ENCODE measurements at regions not wholly inside any gene's neighbourhood (a gene's known extent, or its start where the extent isn't known, plus 50 kb on each side); places are given as distances from the start of the nearest gene placed in this dataset.
"Not testable (repeated sequence)": the region's sequence is repeated elsewhere in the genome, so short reads cannot be mapped to it uniquely, and the experiment has no call there.

DNA sequence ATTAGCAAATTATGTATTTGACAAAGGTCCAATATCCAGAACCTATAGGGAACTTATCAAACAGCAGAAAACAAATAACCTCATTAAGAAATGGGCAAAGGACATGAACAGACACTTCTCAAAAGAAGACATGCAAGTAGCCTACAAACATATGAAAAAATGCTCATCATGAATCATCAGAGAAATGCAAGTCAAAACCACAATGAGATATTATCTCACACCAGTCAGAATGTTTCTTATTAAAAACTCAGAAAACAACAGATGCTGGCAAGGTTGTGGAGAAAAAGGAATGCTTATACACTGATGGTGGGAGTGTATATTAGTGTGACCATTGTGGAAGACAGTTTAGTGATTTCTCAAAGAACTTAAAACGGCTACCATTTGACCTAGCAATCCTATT is 116.1 kb upstream of the CRBN start:
- TF ChIP-seq CTCF (IDR thresholded peaks at IDR 0.05): no peak
- TF ChIP-seq POLR2A (IDR thresholded peaks at IDR 0.05): no peak
- intact Hi-C loops (cut with DNase I; ENCODE audit: low total_unique reads): no loop called here
- no peaks in the 10 kb centered on the region for H3K4me1 ChIP-seq

GRCh38 chr3:3291756-3292283 is 112.3 kb upstream of the CRBN start:
- intact Hi-C loops (cut with DNase I; ENCODE audit: low total_unique reads); H3K9me3 ChIP-seq; H3K27ac ChIP-seq; DNase-seq; H3K36me3 ChIP-seq; H3K27me3 ChIP-seq; H3K4me1 ChIP-seq; H3K4me3 ChIP-seq: not testable (repeated sequence)

More for the DNA sequence above, 116.1 kb upstream of the CRBN start:
- no peak for DNase-seq
- H3K27ac ChIP-seq: no peak overlapping the region
- no peaks in the 10 kb centered on the region for H3K27me3 ChIP-seq
- H3K36me3 ChIP-seq: no peaks in the 10 kb centered on the region
- no peak overlapping the region for H3K4me3 ChIP-seq
- H3K9me3 ChIP-seq: peaks cover 0 to 2% of the 10 kb centered on the region in 2 donors

DNA sequence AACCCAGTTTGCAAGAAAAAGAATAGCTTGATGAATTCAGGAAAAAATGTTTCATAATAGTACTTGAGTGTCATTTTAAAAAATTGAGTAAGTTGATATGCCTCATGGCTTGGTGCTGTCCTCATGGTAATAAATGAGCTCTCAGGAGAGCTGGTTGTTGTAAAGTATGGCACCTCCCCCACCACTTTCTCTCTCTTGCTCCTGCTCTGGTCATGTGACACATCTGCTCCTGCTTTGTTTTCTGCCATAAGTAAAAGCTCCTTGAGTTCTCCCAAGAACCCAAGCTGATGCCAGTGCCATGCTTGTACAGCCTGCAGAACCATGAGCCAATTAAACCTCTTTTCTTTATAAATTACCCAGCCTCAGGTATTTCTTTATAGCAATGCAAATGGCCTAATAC is 108.8 kb upstream of the CRBN start:
- no peaks in the 10 kb centered on the region for H3K27me3 ChIP-seq
- TF ChIP-seq CTCF (IDR thresholded peaks at IDR 0.05): no peak
- TF ChIP-seq POLR2A (IDR thresholded peaks at IDR 0.05): no peak
- no peak overlapping the region for H3K4me3 ChIP-seq
- no peaks in the 10 kb centered on the region for H3K36me3 ChIP-seq
- H3K9me3 ChIP-seq: no peaks in the 10 kb centered on the region
- no peak overlapping the region for H3K27ac ChIP-seq
- DNase-seq: no peak
- intact Hi-C loops (cut with DNase I; ENCODE audit: low total_unique reads): no loop called here
- no peaks in the 10 kb centered on the region for H3K4me1 ChIP-seq

DNA sequence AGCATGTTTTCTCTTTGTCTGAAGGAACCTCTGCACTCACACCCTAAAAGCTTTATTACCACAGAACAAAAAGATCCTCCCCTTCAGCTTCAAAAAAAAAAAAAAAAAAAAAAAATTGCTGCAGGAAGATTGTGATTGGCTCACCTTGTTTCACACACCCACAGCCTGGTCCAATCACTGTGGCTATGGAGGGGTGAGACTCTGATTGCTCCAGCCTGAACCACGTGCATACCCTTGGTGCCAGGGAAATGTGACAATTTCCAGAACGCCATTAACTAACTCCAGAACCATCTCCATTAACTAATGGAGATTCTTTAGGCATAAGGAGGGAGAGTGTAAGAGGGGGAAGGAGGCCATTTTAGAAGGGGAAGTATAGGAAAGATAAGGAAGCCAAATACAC is 106.5 kb upstream of the CRBN start:
- TF ChIP-seq CTCF (IDR thresholded peaks at IDR 0.05): no peak
- TF ChIP-seq POLR2A (IDR thresholded peaks at IDR 0.05): no peak
- intact Hi-C loops (cut with DNase I; ENCODE audit: low total_unique reads): no loop called here
- Histone ChIP-seq H3K36me3 (no peaks in the 10 kb centered on the region), H3K27ac (no peak overlapping the region), H3K4me1 (no peaks in the 10 kb centered on the region), H3K9me3 (no peaks in the 10 kb centered on the region), H3K4me3 (no peak overlapping the region), H3K27me3 (no peaks in the 10 kb centered on the region)
- DNase-seq: no peak

GRCh38 chr3:3281024-3281423 is 101.5 kb upstream of the CRBN start:
- H3K36me3 ChIP-seq: no peaks in the 10 kb centered on the region
- intact Hi-C loops (cut with DNase I; ENCODE audit: low total_unique reads): no loop called here
- no peak for TF ChIP-seq CTCF (IDR thresholded peaks at IDR 0.05)
- no peak for TF ChIP-seq POLR2A (IDR thresholded peaks at IDR 0.05)
- no peaks in the 10 kb centered on the region for H3K27me3 ChIP-seq
- no peak for DNase-seq
- H3K4me3 ChIP-seq: no peak overlapping the region
- no peaks in the 10 kb centered on the region for H3K4me1 ChIP-seq
- H3K9me3 ChIP-seq: no peaks in the 10 kb centered on the region
- no peak overlapping the region for H3K27ac ChIP-seq

- H3K27ac ChIP-seq: no peak overlapping the region
- no peak overlapping the region for H3K4me3 ChIP-seq
- TF ChIP-seq POLR2A (IDR thresholded peaks at IDR 0.05): no peak
- no peak for TF ChIP-seq CTCF (IDR thresholded peaks at IDR 0.05)
- no peaks in the 10 kb centered on the region for H3K27me3 ChIP-seq
- intact Hi-C loops (cut with DNase I; ENCODE audit: low total_unique reads): no loop called here
- no peaks in the 10 kb centered on the region for H3K4me1 ChIP-seq
- H3K9me3 ChIP-seq: no peaks in the 10 kb centered on the region
- DNase-seq: no peak
- no peaks in the 10 kb centered on the region for H3K36me3 ChIP-seq
These were observed 100.9 kb upstream of the CRBN start for GRCh38 chr3:3280396-3280795.

Measured in uterus (tissue), 3 donors.